ENCODE measurements at regions not wholly inside any gene's neighbourhood (a gene's known extent, or its start where the extent isn't known, plus 50 kb on each side); places are given as distances from the start of the nearest gene placed in this dataset.

GRCh38 chr2:212727751-212728150 lies 189.1 kb upstream of the ERBB4 start:
- no peak overlapping the region for H2BK20ac ChIP-seq (ENCODE audit: low read depth, low read length, poor library complexity, severe bottlenecking)
- no peak overlapping the region for H3K4ac ChIP-seq (ENCODE audit: low read depth, low read length)
- no peaks in the 10 kb centered on the region for H4K20me1 ChIP-seq (ENCODE audit: control insufficient read depth, insufficient read depth, insufficient read length)
- H3K4me1 ChIP-seq (ENCODE audit: insufficient read depth, low read length) = peaks cover 4% of the 10 kb centered on the region; the same call in 1 of the 2 replicates
- no peak overlapping the region for H4K5ac ChIP-seq (ENCODE audit: insufficient read length, low read depth, low read length)
- H3K9me3 ChIP-seq (ENCODE audit: control insufficient read depth, low read depth, low read length) = no peaks in the 10 kb centered on the region
- H3K9ac ChIP-seq (ENCODE audit: extremely low read depth, insufficient read length, low read length) = no peak overlapping the region
- H4K91ac ChIP-seq (ENCODE audit: insufficient read length, low read depth, low read length) = no peak overlapping the region
- no peaks in the 10 kb centered on the region for H3K27me3 ChIP-seq (ENCODE audit: insufficient read depth, low read length)
- no peak overlapping the region for H2BK12ac ChIP-seq (ENCODE audit: insufficient read length, low read depth, low read length)
- no peaks in the 10 kb centered on the region for H3K79me2 ChIP-seq (ENCODE audit: insufficient read depth, low read length)
- no peak overlapping the region for H3K23ac ChIP-seq (ENCODE audit: insufficient read length, low read depth, low read length)
- WGBS (ENCODE audit: extremely low coverage, insufficient read length, low lambda C conversion rate) = no CpG with 5 or more reads among the region's 3 CpGs
- no peak overlapping the region for H2BK5ac ChIP-seq (ENCODE audit: insufficient read length, low read length)
- no peak overlapping the region for H3K18ac ChIP-seq (ENCODE audit: insufficient read length, low read depth, low read length)
- no peak overlapping the region for H4K8ac ChIP-seq (replicated peaks; ENCODE audit: insufficient read length, low read depth, low read length)
- Mint-ChIP-seq H3K36me3 (ENCODE audit: insufficient read depth in 1 of 3, low read depth in 3 of 3) (0 out of 7 replicates have a peak, but pooled peaks cover 0 to 2% (median 0%) of the 10 kb centered on the region in 3 experiments), H3K27ac (no peak overlapping the region; a peak in 1 of 7 replicates), H3K4me1 (peaks cover 5 to 7% of the 10 kb centered on the region in 2 experiments), H3K27me3 (ENCODE audit: low read depth) (no peaks in the 10 kb centered on the region), H3K9me3 (peaks cover 3 to 6% of the 10 kb centered on the region in 2 experiments; a peak in 1 of 5 replicates), H3K4me3 (no peak overlapping the region)
- no peak for DNase-seq
- H3K56ac ChIP-seq (ENCODE audit: insufficient read length, low read depth, low read length) = no peak overlapping the region
- H2BK120ac ChIP-seq (ENCODE audit: low read depth, low read length, poor library complexity, severe bottlenecking) = no peak overlapping the region
- no peaks in the 10 kb centered on the region for H3K23me2 ChIP-seq (ENCODE audit: insufficient read length, low read depth, low read length, poor library complexity, severe bottlenecking)
- no peak overlapping the region for H2AK5ac ChIP-seq (ENCODE audit: insufficient read length, low read length)
- no peak for TF ChIP-seq CTCF (conservative IDR thresholded peaks at IDR 0.05)
- H3K27ac ChIP-seq (ENCODE audit: insufficient read length, low read depth, low read length) = no peak overlapping the region
- H3K4me2 ChIP-seq (ENCODE audit: insufficient read depth, insufficient read length, low read length) = no peak overlapping the region
- no peak overlapping the region for H2BK15ac ChIP-seq (ENCODE audit: low read depth, low read length)
- no peak overlapping the region for H3K14ac ChIP-seq (ENCODE audit: insufficient read depth, low read length)
- H3T11ph ChIP-seq (ENCODE audit: low read length) = no peak overlapping the region
- no peaks in the 10 kb centered on the region for H3K79me1 ChIP-seq (ENCODE audit: insufficient read depth, low read depth, low read length, poor library complexity, severe bottlenecking)
- no peak overlapping the region for H2AFZ ChIP-seq (ENCODE audit: low read length)
